ENCODE measurements at regions not wholly inside any gene's neighbourhood (a gene's known extent, or its start where the extent isn't known, plus 50 kb on each side); places are given as distances from the start of the nearest gene placed in this dataset.

- no peak for TF ChIP-seq CTCF (IDR thresholded peaks at IDR 0.05)
- no peak for TF ChIP-seq POLR2A (IDR thresholded peaks at IDR 0.05)
- no peak for TF ChIP-seq EP300 (IDR thresholded peaks at IDR 0.05; ENCODE audit: low read depth)
These were observed 415.6 kb downstream of the GADD45G start for GRCh38 chr9:90020276-90020871.
